GM18517 (cell line): ENCODE measurements at regions not wholly inside any gene's neighbourhood (a gene's known extent, or its start where the extent isn't known, plus 50 kb on each side); places are given as distances from the start of the nearest gene placed in this dataset.
"Not testable (repeated sequence)": the region's sequence is repeated elsewhere in the genome, so short reads cannot be mapped to it uniquely, and the experiment has no call there.

Experiments used
- ATAC-seq: cut with Tn5 transposase; IDR thresholded peaks from one replicate; pipeline ENCODE4 v1.9.1; 2021; ENCODE audit warnings: mild to moderate bottlenecking, moderate library complexity; ENCODE audit not compliant: unreplicated experiment

DNA sequence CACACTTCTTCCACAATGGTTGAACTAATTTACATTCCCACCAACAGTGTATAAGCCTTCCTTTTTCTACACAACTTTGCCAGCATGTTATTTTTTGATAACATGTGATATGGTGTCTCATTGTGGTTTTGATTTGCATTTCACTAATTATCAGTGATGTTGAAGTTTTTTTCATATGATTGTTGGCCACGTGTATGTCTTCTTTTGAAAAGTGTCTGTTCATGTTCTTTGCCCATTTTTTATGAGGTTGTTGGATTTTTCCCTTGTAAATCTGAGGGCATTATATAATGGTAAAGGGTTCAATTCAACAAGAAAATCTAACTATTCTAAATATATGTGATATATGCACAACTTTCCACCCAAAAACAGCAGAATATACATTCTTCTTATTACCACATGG is 153.4 kb upstream of the POGK start:
- ATAC-seq = not testable (repeated sequence)

DNA sequence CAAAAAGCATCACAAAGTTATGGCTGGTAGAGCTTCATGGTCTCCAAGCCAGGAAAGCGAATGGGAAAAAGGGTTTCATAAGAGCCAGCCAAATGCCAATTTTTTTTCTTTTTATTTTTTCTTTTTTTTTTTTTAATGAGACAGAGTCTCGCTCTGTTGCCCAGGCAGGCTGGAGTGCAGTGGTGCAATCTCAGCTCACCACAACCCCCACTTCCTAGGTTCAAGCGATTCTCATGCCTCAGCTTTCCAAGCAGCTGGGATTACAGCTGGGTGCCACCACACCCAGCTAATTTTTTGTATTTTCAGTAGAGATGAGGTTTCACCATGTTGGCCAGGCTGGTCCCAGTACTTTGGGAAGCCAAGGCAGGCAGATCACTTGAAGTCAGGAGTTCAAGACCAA is 148.7 kb upstream of the POGK start:
- not testable (repeated sequence) for ATAC-seq

DNA sequence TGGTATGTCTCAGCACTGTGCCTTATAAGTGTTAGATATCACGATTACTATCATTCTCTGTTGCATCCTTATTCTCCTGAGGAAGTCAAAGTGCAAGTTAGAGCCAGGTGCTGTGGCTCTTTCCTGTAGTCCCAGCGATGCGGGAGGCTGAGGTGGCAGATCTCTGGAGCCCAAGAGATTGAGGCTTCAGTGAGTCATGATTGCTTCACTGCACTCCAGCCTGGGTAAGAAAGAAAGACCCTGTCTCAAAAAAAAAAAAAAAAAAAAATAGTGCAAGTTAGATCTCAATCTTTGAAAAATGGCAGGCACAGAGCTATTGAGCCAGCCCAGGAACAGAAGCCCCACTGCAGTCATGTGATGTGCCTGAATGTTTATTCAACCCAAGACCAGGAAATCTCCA is 147.8 kb upstream of the POGK start:
- ATAC-seq = no peak

DNA sequence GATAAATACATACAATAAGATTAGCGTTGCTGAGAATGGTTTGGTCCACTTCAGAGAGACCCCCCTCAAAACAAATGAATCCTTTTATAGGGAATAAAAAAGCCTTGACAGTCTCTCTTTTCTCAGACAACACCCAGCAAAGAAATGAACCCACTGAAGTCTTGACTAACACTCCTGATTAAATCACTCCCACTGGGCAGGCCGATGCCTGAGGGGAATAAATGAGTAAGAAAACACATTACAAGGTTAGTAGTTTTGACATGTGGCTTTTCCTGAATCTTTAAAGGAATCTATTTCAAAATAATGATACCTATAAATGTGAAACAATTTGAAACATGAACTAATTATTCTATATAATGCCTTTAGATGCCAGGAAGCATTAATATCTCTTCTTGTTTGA is 146.9 kb upstream of the POGK start:
- no peak for ATAC-seq

DNA sequence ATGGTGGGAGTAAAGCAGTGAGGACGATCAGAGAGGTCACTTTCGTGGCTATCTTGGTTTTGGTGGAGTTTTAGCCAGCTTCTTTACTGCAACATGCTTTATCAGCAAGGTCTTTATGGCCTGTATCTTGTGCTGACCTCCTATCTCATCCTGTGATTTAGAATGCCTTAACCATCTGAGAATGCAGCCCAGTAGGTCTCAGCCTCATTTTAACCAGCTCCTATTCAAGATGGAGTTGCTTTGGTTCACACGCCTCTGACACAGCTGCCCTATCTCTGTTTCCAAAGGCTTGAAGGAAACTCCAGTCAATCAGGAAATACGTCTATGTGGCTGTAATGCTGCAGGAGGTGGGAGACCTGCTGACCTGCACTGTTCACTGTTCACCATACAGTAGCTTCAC is 146.1 kb upstream of the POGK start:
- no peak for ATAC-seq

DNA sequence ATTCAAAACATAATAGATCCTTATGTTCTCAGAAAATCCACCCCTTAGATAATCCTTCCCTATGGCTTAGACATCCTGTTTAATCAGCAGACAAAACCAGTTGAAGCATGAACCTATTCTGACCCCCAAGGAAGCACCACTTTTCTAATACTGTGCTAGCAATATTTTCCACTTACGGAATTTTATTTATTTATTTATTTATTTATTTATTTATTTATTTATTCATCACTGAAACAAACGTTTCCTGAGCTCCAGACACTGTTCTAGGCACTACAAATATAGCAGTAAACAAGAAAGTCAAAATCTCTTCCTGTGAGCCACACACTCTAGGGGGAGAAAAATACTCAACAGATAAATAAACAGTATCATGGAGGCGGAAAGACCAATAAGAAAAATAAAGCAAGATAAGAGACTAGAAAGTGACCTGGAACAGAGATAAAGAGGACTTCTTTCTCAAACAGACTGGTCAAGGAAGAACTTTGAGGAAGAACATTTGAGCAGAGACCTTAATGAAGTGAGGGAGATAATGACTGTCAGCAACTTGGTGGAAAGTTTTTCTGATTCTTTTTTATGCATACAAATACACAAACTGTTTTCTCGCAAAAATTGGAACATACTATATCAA is 145.5 kb upstream of the POGK start:
- ATAC-seq = no peak

DNA sequence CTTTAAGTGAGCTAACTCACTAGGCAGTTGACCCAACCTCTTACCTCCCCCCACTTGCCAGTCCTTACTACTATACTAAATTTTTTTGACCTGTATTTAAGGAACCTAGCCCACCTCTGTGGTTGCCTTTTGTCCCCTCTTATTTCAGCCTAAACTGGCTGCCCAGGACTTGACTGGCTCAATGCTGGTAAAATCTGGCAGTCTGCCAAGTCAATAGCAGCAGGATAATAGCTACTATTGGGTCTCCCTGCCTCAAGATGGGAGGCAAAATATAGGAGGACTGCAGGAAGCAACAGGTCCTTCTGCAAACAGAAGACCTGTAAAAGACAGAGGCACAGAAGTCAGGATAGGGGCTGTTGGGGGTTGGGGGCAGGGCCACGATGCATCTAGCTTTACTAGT is 144.2 kb upstream of the POGK start:
- no peak for ATAC-seq

DNA sequence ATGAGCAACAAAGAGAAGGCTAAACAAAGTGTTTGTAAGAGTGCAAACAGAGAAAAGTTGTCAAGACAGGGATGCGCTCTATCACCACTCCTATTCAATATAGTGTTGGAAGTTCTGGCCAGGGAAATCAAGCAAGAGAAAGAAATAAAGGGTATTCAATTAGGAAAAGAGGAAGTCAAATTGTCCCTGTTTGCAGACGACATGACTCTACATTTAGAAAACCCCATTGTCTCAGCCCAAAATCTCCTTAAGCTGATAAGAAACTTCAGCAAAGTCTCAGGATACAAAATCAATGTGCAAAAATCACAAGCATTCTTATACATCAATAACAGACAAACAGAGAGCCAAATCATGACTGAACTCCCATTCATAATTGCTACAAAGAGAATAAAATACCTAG is 143.4 kb upstream of the POGK start:
- ATAC-seq = not testable (repeated sequence)

DNA sequence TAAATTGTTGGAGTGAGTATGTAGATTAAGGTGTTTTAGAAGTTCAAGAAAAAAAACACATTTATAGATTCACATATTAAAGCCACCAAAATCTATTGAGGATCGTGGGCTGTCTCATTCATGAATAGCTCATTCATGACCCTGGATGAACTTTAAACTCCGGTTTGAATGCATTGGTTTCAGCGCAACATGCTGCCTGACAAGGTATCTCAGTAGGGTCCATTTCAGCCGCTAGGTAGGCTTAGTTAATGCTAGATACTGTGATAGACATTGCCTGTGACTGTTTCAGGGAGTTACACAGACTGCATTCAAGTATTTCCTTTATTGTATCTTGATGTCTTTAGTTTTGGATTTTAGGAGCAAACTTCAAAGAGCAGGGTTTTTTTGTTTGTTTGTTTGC is 140.5 kb upstream of the POGK start:
- ATAC-seq = no peak

DNA sequence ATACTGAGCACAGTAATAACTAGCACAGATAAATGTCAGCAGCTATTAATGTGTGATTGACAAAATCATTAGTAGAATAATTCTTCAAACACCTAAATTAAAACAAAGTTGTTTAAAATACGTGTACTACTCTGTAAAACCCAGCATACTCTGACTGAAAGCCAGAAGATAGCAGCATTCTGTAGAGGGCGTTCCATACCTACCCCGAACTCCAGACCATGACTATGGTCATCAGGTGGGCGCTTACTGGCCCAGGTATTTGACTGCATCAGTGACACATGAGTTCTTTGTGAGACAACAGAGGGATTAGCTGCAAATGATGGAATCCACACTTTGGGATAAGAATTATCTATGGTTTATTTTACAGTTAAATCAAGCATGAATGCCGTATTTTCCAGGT is 139.7 kb upstream of the POGK start:
- no peak for ATAC-seq

DNA sequence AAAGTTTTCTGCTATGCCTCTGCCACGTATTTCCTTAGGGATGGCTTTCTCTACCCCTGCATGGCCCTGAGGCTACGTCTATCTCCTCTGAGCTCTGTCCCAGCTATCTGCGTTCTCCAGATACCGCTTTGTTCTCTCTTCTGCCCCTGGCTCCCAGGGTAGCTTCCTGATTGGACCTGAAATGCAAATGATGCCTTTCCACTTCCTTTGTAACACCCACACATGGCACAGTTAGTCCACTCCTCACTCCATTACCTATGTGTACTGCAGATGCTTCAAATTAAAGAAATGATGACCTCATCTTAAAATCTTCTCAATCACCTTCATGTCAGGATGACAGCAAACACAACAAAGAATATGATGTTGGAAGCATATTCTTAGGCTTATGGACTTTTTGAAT is 138.6 kb upstream of the POGK start:
- no peak for ATAC-seq

DNA sequence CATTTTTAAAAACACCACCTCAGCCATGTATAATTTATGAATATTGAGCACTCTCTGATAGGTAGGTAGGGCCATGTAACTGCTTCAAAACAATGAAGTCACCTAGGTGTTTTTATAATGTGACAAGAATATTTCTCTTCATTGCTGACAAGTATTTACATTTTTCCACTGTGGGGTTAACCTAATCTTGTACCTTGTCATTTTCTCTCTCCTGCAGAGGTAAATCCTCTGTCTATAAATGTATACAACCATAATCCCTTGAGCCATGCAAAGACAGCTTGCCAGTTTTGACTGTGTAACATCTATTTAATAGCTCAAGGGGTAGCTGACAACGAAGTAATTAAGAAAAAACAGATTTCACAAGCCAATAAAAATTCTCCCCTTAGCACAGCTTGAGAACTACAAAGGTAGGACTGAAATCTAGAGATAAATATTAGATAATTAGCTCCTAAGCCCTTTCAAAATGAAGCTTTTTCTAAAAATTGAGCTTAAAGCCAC is 137.6 kb upstream of the POGK start:
- no peak for ATAC-seq

DNA sequence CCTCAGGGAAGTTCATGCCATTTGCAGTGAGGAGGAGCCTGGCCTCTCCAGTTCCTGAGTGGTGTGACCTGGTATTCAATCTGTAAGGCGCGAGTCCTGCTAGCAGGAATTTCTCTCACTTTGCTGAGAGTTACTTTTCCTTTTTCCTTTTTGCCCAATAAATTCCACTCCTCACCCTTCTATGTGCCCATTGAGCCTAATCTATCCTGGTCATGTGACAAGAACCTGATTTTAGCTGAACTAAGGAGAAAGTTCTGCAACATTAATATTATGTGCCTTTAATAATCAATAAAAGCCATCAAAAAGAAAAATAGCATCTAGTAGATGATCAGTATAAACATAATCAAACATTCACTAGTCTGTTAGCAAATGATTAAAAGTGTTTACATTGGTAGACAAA is 136.1 kb upstream of the POGK start:
- ATAC-seq = no peak

DNA sequence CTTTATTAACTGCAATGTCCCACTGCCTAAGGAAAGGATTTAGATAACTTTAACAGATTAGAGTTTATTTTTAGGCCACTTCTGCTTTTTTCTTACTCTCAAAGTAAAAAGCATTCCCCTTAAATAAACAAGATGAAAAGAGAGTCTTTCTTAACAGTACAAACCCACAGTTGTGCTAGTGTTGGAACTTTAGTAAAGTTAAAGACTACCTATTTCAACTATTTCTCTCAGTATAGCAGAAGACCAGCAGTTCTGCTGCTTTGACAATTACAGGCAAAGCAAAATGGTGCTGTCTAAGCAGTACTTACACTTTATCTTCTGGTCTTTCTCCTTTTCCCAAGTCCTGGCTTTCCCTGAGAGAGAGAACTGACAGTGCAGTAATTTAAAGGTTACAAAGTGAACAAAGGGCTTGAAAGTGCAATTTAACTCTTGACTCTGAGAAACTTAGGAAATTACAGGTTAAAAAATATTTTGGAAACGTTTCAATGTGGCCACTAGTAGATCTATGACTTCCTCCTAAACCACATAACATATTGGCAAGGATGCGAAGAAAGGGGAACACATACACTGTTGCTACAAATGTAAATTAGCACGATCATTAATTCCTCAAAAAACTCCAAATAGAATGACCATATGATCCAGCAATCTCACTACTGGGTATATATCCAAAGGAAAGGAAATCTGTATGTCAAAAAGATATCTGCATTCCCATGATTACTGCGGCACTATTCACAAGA is 135.4 kb upstream of the POGK start:
- ATAC-seq = no peak

DNA sequence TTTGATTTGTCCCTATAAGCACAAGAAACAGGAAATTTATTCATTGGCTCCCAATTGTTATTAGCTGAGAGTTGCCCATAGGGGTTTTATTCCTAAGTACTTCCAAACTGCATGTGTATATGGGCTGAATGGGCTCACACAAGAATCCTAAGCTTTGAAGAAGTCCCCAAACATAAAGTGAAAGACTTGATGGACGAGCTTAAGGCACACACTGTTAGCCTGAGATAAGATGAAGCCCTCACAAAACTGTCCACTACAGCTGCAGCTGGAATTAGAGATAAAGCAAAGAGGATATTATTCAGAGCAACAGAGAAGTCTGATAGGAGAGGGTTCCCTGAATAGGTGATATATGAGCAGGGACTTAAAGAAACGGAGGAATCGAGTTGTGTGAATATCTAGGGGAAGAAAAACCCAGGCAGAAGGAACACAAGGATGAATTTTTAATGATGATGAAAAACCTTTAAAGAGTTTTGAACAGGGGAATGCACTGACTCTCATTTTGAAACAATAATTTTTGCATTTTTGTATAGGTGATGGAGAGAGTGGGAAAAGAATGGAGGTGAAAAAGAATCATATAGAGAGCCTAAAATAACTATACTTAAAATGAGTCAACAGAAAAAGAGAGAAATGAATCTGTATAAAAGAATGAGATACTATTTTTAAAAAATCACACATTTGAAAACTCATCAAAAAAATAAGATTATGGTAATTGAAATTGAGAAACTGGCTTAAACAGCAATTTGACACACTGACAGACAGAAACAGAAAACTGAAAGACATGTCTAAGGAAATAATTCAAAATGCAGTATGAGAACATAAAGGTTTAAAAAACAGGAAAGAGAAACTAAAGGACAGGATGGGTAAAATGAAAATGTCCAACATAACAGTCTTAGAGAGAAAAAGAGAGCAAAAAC is 133.6 kb upstream of the POGK start:
- no peak for ATAC-seq

DNA sequence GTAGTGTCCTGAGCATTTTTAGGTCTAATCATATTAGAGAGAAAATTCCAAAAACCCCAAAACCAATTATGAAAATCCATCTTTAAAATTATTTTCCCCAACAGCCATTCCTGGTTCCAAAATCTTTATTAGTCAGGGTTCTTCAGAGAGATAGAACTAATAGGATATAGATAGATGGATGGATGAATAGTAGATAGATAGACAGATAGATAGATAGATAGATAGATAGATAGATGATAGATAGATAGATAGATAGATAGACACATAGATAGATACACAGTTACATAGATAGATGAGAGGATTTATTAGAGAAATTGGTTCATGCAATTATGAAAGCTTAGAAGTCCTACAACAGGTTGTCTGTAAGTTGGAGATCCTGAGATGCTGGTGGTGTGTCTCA is 122.7 kb upstream of the POGK start:
- ATAC-seq = no peak

DNA sequence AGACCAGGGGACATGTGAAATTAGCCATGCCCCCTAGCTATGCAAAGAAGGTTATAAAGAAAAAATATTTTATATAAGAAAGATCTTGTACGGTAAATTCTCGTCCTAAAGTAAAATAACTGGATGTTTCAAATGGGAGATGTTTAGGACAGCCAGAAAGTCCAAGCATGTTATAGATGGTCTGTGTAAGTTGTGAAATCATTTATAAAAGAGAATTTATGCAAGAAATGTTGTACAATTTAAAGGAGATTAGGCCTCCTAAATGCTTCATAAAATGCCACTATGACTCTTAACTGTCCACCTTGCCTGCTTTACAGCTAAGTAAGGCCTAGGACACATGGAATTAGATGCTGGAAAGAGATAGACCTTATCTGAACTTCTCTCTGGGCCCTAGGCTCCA is 118.1 kb upstream of the POGK start:
- no peak for ATAC-seq

DNA sequence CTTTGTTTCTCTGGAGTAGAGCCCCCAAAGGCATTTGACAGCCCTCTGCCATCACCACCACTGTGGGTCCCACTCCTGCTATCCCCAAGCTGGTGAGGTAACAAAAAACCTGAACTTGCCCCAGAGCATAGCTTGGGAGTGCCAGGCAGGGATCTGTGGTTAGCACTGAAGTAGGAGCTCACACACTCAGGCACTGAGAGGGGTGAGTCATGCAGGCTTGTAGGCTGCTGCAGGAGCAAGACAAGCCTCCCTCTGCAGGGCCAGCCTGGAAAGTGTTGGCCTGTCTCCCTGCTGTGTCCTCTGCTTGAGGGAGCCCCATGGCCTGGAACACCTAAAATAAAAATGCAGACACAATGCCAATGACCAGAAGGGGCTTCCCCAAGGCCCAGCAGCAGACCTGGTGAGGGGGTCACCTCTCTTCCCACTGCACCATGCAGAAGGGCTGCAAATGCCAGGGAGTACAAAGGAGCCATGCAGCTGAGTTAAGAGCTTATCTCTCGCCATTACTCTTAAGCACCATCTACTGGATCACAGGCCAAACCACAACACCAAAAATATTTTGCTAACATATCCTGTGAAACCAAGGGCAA is 108.9 kb upstream of the POGK start:
- no peak for ATAC-seq

DNA sequence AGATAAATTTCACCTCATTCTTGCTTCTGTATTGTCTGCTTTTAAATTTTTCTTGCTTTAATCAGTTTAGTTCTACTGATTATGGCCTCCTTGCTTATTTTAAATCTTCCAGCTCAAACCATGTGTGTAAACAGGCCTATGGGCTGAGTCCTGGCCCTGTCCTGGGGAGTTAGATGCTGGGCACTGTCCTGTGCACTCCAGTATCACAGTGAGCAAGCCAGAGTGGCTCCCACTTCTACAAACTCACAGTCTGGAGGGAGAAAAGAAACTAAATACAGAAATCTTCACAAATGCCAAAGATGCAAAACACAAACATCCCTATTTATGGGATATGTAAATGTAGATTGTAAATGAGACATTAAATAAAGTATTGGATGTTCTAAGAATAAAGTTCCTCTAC is 101.1 kb upstream of the POGK start:
- no peak for ATAC-seq

DNA sequence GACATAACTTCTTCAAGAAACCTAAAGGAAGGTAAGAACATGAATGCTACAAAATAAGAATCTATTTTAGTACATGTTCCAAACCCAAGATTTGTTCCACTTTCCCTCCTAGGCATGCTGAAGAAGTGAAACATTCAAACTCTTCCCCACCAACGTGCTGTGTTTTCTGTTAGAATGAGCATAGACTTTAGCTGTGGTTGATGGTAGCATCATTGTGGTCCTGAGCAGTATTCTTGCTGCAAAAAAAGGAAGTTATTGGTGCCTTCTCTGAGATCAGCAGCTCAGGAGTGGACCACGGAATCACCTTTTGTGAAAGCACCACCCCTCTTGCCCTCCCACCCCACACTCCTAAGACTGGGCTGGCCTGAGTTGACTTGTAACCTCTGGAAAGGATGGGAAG is 100.4 kb upstream of the POGK start:
- ATAC-seq = no peak

DNA sequence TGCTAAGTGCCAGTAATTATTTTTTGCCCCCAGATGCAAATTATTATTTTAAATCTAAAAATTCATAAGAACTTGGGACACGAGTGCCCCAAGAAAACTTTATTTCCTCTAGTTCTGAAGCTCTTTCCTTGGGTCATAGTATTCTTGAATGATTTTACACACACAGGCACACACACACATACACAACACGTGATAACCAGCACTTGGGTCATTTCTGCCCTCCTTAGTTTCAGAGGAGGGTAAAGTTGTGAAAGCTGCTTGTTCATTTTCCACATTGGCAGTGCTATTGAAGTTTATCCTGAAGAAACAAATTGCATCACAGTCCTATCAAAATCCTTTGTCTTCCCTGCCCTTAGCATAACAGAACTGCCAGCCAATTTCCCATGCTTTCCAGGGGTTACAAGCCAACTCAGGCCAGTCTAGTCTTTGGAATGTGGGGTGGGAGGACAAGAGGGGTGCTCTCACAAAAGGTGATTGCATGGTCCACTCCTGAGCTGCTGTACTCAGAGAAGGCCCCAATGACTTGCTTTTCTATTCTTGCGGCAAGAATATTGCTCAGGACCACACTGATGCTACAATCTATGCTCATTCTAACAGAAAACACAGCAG is 98.5 kb upstream of the POGK start:
- no peak for ATAC-seq
